Central memory CD8-positive, alpha-beta T cell (primary cell): ENCODE measurements at regions not wholly inside any gene's neighbourhood (a gene's known extent, or its start where the extent isn't known, plus 50 kb on each side); places are given as distances from the start of the nearest gene placed in this dataset.
"Not testable (repeated sequence)": the region's sequence is repeated elsewhere in the genome, so short reads cannot be mapped to it uniquely, and the experiment has no call there.

Source experiments
- ATAC-seq: fragments of 150-1000 bp; cut with Tn5 transposase; replicated peaks from 2 replicates; pipeline ENCODE4 v1.10.0; 2022; ENCODE audit warnings: mild to moderate bottlenecking, moderate FRiP score, moderate number of reproducible peaks; ENCODE audit not compliant: poor library complexity, severe bottlenecking; ENCODE audit errors: extremely low read depth
- DNase-seq, 2 donors: peaks; one replicate each; pipeline ENCODE4 v3.0.0; 2021; ENCODE audit warnings: low spot score in 2 of 2
- H3K27ac Mint-ChIP-seq: one replicate; pipeline ENCODE4 v1.8.0; 2022; ENCODE audit warnings: low read depth, mild to moderate bottlenecking, moderate library complexity, mixed read lengths
- H3K27me3 Mint-ChIP-seq: one replicate; pipeline ENCODE4 v1.8.0; 2022; ENCODE audit warnings: mixed read lengths
- H3K36me3 Mint-ChIP-seq: one replicate; pipeline ENCODE4 v1.8.0; 2022; ENCODE audit warnings: mild to moderate bottlenecking, moderate library complexity, mixed read lengths; ENCODE audit not compliant: insufficient read depth
- H3K4me1 Mint-ChIP-seq: one replicate; pipeline ENCODE4 v1.8.0; 2022; ENCODE audit warnings: mixed read lengths
- H3K4me3 Mint-ChIP-seq: one replicate; pipeline ENCODE4 v1.8.0; 2022; ENCODE audit warnings: mild to moderate bottlenecking, moderate library complexity, mixed read lengths
- H3K9me3 Mint-ChIP-seq: one replicate; pipeline ENCODE4 v1.8.0; 2022; ENCODE audit warnings: mixed read lengths

GRCh38 chr3:152121270-152121636 is 147.5 kb upstream of the MBNL1 start:
- H3K27ac Mint-ChIP-seq = no peak overlapping the region
- no peaks in the 10 kb centered on the region for H3K36me3 Mint-ChIP-seq
- no peak for ATAC-seq

GRCh38 chr3:152122851-152123250 is 145.9 kb upstream of the MBNL1 start:
- no peaks in the 10 kb centered on the region for H3K9me3 Mint-ChIP-seq
- H3K27me3 Mint-ChIP-seq = no peaks in the 10 kb centered on the region
- ATAC-seq (no peak), DNase-seq (no peak)
- H3K36me3 Mint-ChIP-seq = no peaks in the 10 kb centered on the region
- H3K4me3 Mint-ChIP-seq = no peak overlapping the region
- H3K27ac Mint-ChIP-seq = no peak overlapping the region
- no peaks in the 10 kb centered on the region for H3K4me1 Mint-ChIP-seq

More at GRCh38 chr3:152121270-152121636, 147.5 kb upstream of the MBNL1 start:
- Mint-ChIP-seq H3K4me1 (no peaks in the 10 kb centered on the region), H3K4me3 (no peak overlapping the region), H3K27me3 (no peaks in the 10 kb centered on the region), H3K9me3 (no peaks in the 10 kb centered on the region)
- no peak for DNase-seq

- Mint-ChIP-seq H3K4me1 (no peaks in the 10 kb centered on the region), H3K27me3 (no peaks in the 10 kb centered on the region), H3K27ac (no peak overlapping the region), H3K4me3 (no peak overlapping the region), H3K9me3 (no peaks in the 10 kb centered on the region), H3K36me3 (no peaks in the 10 kb centered on the region)
- DNase-seq (no peak), ATAC-seq (no peak)
These were observed 145.3 kb upstream of the MBNL1 start for GRCh38 chr3:152123457-152123856.

GRCh38 chr3:152126260-152126659 is 142.5 kb upstream of the MBNL1 start:
- Mint-ChIP-seq H3K4me3 (no peak overlapping the region), H3K27ac (no peak overlapping the region), H3K9me3 (no peaks in the 10 kb centered on the region), H3K4me1 (no peaks in the 10 kb centered on the region), H3K27me3 (no peaks in the 10 kb centered on the region), H3K36me3 (no peaks in the 10 kb centered on the region)
- no peak for ATAC-seq
- no peak for DNase-seq

GRCh38 chr3:152127058-152127457 is 141.7 kb upstream of the MBNL1 start:
- H3K4me3 Mint-ChIP-seq = no peak overlapping the region
- DNase-seq (no peak), ATAC-seq (peak; percentile 67)
- H3K9me3 Mint-ChIP-seq = no peaks in the 10 kb centered on the region
- no peaks in the 10 kb centered on the region for H3K4me1 Mint-ChIP-seq
- H3K27ac Mint-ChIP-seq = no peak overlapping the region
- no peaks in the 10 kb centered on the region for H3K36me3 Mint-ChIP-seq
- H3K27me3 Mint-ChIP-seq = no peaks in the 10 kb centered on the region

- Mint-ChIP-seq H3K36me3 (no peaks in the 10 kb centered on the region), H3K27me3 (no peaks in the 10 kb centered on the region), H3K4me3 (no peak overlapping the region), H3K9me3 (no peaks in the 10 kb centered on the region), H3K4me1 (no peaks in the 10 kb centered on the region), H3K27ac (no peak overlapping the region)
- no peak for ATAC-seq
- DNase-seq = no peak
These were observed 140.4 kb upstream of the MBNL1 start for GRCh38 chr3:152128356-152128755.

GRCh38 chr3:152139651-152140050 is 129.1 kb upstream of the MBNL1 start:
- no peak for ATAC-seq
- Mint-ChIP-seq H3K36me3 (no peaks in the 10 kb centered on the region), H3K27ac (no peak overlapping the region), H3K4me3 (no peak overlapping the region), H3K9me3 (peaks cover 6% of the 10 kb centered on the region), H3K27me3 (no peaks in the 10 kb centered on the region), H3K4me1 (no peaks in the 10 kb centered on the region)
- DNase-seq = no peak

GRCh38 chr3:152146461-152146860 is 122.3 kb upstream of the MBNL1 start:
- H3K4me1 Mint-ChIP-seq = no peaks in the 10 kb centered on the region
- no peak overlapping the region for H3K27ac Mint-ChIP-seq
- H3K4me3 Mint-ChIP-seq = no peak overlapping the region
- no peak for ATAC-seq
- no peaks in the 10 kb centered on the region for H3K27me3 Mint-ChIP-seq
- no peaks in the 10 kb centered on the region for H3K36me3 Mint-ChIP-seq
- no peak for DNase-seq
- H3K9me3 Mint-ChIP-seq = no peaks in the 10 kb centered on the region

- no peaks in the 10 kb centered on the region for H3K4me1 Mint-ChIP-seq
- no peaks in the 10 kb centered on the region for H3K9me3 Mint-ChIP-seq
- no peaks in the 10 kb centered on the region for H3K36me3 Mint-ChIP-seq
- no peaks in the 10 kb centered on the region for H3K27me3 Mint-ChIP-seq
- no peak overlapping the region for H3K27ac Mint-ChIP-seq
- ATAC-seq = no peak
- no peak overlapping the region for H3K4me3 Mint-ChIP-seq
- no peak for DNase-seq
These were observed 121.0 kb upstream of the MBNL1 start for GRCh38 chr3:152147748-152148147.

GRCh38 chr3:152148579-152148978 is 120.2 kb upstream of the MBNL1 start:
- DNase-seq = no peak
- H3K4me3 Mint-ChIP-seq = no peak overlapping the region
- no peaks in the 10 kb centered on the region for H3K9me3 Mint-ChIP-seq
- no peaks in the 10 kb centered on the region for H3K27me3 Mint-ChIP-seq
- no peak overlapping the region for H3K27ac Mint-ChIP-seq
- no peaks in the 10 kb centered on the region for H3K4me1 Mint-ChIP-seq
- ATAC-seq = no peak
- no peaks in the 10 kb centered on the region for H3K36me3 Mint-ChIP-seq

- Mint-ChIP-seq H3K27ac (no peak overlapping the region), H3K9me3 (no peaks in the 10 kb centered on the region), H3K4me1 (no peaks in the 10 kb centered on the region), H3K27me3 (no peaks in the 10 kb centered on the region), H3K36me3 (no peaks in the 10 kb centered on the region), H3K4me3 (no peak overlapping the region)
- ATAC-seq (no peak), DNase-seq (no peak)
These were observed 118.9 kb upstream of the MBNL1 start for GRCh38 chr3:152149832-152150231.

- Mint-ChIP-seq H3K27ac (no peak overlapping the region), H3K36me3 (no peaks in the 10 kb centered on the region), H3K4me3 (no peak overlapping the region), H3K9me3 (no peaks in the 10 kb centered on the region), H3K4me1 (no peaks in the 10 kb centered on the region), H3K27me3 (no peaks in the 10 kb centered on the region)
- ATAC-seq (no peak), DNase-seq (no peak)
These were observed 117.4 kb upstream of the MBNL1 start for GRCh38 chr3:152151216-152151876.

- H3K4me1 Mint-ChIP-seq, H3K4me3 Mint-ChIP-seq, H3K27me3 Mint-ChIP-seq: not testable (repeated sequence)
These were observed 116.6 kb upstream of the MBNL1 start for GRCh38 chr3:152151877-152152765.

More at GRCh38 chr3:152151877-152152765, 116.6 kb upstream of the MBNL1 start:
- not testable (repeated sequence) for ATAC-seq, H3K36me3 Mint-ChIP-seq, H3K9me3 Mint-ChIP-seq, H3K27ac Mint-ChIP-seq, DNase-seq
